DLD1 (cell line): ENCODE measurements at regions not wholly inside any gene's neighbourhood (a gene's known extent, or its start where the extent isn't known, plus 50 kb on each side); places are given as distances from the start of the nearest gene placed in this dataset.

Source experiments
- in situ Hi-C: cut with HindIII; loops from 2 replicates; pipeline ENCODE4 v1.10.0; 2017; ENCODE audit warnings: low sequenced_read_pairs

- in situ Hi-C loops = no loop called here
Observed at GRCh38 chr21:38182370-38182985, 74.3 kb upstream of the KCNJ15 start.

- in situ Hi-C loops = no loop called here
Observed at GRCh38 chr21:38183961-38184360, 72.8 kb upstream of the KCNJ15 start.

GRCh38 chr21:38186661-38187270 is 70.0 kb upstream of the KCNJ15 start:
- in situ Hi-C loops = no loop called here

GRCh38 chr21:38188037-38188436 is 68.8 kb upstream of the KCNJ15 start:
- in situ Hi-C loops = no loop called here

GRCh38 chr21:38196036-38196435 is 60.8 kb upstream of the KCNJ15 start:
- in situ Hi-C loops = no loop called here

GRCh38 chr21:38202811-38203210 is 54.0 kb upstream of the KCNJ15 start:
- in situ Hi-C loops = no loop called here

GRCh38 chr21:38203229-38203628 is 53.6 kb upstream of the KCNJ15 start:
- in situ Hi-C loops = no loop called here

GRCh38 chr21:38205940-38206339 is 50.9 kb upstream of the KCNJ15 start:
- in situ Hi-C loops = no loop called here

GRCh38 chr21:38206646-38207045 is 50.1 kb upstream of the KCNJ15 start:
- in situ Hi-C loops = no loop called here
